ENCODE measurements at regions not wholly inside any gene's neighbourhood (a gene's known extent, or its start where the extent isn't known, plus 50 kb on each side); places are given as distances from the start of the nearest gene placed in this dataset.

DNA sequence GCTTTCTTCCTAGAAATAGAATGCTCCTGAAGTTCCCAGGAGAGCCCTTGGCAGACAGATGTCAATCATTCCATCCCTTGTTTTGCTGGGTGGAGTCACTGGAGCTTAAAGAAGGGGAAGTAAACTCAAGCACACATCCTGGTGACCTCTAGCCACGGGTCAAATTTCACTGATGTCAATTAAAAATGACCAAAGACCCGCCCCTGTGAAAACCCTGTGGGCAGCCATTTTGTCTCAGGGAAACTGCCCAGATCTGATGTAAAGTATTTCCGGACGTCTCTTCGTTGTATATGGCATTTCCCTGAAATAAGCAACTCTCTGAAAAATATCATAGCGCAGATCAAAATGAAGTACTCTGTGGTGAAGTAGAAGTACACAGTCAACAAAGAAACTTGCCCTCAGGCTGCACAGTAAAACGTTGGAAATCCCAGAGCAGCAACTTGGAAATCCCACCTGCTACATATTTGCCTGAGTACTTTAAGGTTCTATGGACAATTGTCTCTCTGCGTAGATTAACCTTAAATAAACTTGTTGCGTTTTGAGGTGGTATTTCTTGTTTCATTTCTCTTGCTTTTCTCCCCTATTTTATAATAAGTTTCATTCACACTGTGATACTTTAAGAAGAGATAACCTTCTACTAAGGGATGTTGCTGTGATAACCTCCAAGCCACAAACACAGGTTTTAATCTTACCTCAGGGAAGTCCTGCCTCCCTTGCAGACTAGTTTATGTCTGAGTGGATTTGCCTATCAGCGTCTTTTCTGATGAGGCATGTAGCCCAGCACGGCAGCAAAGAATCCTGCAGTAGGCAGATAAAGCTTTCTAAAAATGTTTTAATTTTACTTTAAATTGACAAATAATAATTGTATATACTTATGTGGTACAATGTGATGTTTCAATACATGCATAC is 60.9 kb upstream of the PIP5K1B start:
- intact Hi-C loops (cut with micrococcal nuclease), result no loop called here
- ATAC-seq, result no peak
- no peak for DNase-seq

DNA sequence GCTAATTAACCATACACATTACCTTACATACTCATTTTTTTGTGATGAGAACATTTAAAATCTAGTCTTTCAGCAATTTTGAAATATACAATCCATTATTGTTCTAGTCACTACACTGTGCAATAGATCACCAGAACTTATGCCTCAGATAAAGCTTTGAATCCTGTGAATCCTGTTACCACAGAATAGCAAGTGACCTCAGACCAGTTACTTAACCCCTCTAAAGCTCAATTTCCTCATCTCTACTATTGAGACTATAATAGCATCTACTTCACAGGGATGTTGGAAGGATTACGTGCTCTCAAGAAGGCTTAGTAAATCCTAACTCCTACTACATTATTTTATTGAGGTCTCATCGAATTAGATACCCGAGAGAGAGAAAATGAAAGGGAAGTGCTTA is 60.2 kb upstream of the PIP5K1B start:
- ATAC-seq, result no peak
- intact Hi-C loops (cut with micrococcal nuclease), result no loop called here
- no peak for DNase-seq

GRCh38 chr9:68648164-68648563 is 56.9 kb upstream of the PIP5K1B start:
- intact Hi-C loops (cut with micrococcal nuclease), result no loop called here
- DNase-seq (no peak), ATAC-seq (no peak)

- DNase-seq (no peak), ATAC-seq (no peak)
- intact Hi-C loops (cut with micrococcal nuclease), result no loop called here
Observed at GRCh38 chr9:68648971-68649370, 56.1 kb upstream of the PIP5K1B start.

- intact Hi-C loops (cut with micrococcal nuclease), result no loop called here
- no peak for DNase-seq
- ATAC-seq, result no peak
Observed at GRCh38 chr9:68651280-68651893, 53.7 kb upstream of the PIP5K1B start.

- intact Hi-C loops (cut with micrococcal nuclease), result no loop called here
- DNase-seq, result no peak
- ATAC-seq, result no peak
Observed at GRCh38 chr9:68653141-68653595, 51.9 kb upstream of the PIP5K1B start.

DNA sequence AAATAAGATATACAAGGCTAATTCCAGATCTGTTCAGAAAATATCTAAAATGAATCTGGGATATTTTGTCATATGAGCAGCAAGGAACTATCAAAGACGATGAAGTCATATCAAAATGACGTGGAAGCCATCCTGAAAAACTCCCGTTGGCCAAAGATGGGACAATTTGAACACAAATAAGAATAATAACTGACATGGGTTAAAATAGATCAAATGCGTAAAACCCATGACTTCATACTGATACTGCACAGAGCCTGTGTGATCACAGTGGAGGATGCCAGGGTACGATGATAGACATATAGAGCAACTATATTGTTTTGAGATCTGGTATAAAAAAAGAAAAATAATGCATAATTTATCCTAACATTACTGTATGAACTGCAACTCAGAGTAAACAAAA is 51.0 kb upstream of the PIP5K1B start:
- intact Hi-C loops (cut with micrococcal nuclease), result no loop called here
- no peak for ATAC-seq
- DNase-seq, result no peak
